Erythroblast (primary cell): ENCODE measurements at regions not wholly inside any gene's neighbourhood (a gene's known extent, or its start where the extent isn't known, plus 50 kb on each side); places are given as distances from the start of the nearest gene placed in this dataset.
"Not testable (repeated sequence)": the region's sequence is repeated elsewhere in the genome, so short reads cannot be mapped to it uniquely, and the experiment has no call there.

ENCODE experiments used
- GATA1 ChIP-seq: IDR thresholded peaks from 2 replicates; pipeline ENCODE4 v1.6.1; 2011; ENCODE audit warnings: low read depth, mild to moderate bottlenecking, control low read depth, low read length, moderate library complexity
- POLR2A ChIP-seq: IDR thresholded peaks from 2 replicates; pipeline ENCODE4 v1.6.1; 2011; ENCODE audit warnings: mild to moderate bottlenecking, low read length

DNA sequence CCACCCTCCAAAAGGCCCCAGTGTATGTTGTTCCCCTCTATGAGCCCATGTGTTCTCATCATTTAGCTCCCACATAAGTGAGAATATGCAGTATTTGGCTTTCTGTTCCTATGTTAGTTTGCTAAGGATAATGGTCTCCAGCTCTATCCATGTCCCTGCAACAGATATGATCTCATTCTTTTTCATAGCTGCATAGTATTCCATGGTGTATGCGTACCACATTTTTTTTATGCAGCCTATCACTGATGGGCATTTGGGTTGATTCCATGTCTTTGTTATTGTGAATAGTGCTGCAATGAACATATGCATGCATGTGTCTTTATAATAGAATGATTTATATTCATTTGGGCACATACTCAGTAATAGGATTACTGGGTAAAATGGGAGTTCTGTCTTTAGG lies 73.9 kb upstream of the ZNF81 start:
- not testable (repeated sequence) for TF ChIP-seq POLR2A, GATA1
